GM12892 (cell line): ENCODE measurements at regions not wholly inside any gene's neighbourhood (a gene's known extent, or its start where the extent isn't known, plus 50 kb on each side); places are given as distances from the start of the nearest gene placed in this dataset.

Experiments
- DNase-seq: peaks from one replicate; pipeline ENCODE4 v3.0.0; 2011; ENCODE audit not compliant: insufficient read length
- FAIRE-seq: peaks from 2 replicates; lab custom pipeline; 2011; peaks lifted over from hg19 to GRCh38; lab: Jason Lieb, UNC
- POLR2A ChIP-seq: IDR thresholded peaks from 2 replicates; pipeline ENCODE4 v1.6.1; 2011; ENCODE audit warnings: low read depth, low read length, control low read depth
- POLR2AphosphoS5 ChIP-seq: IDR thresholded peaks from 2 replicates; pipeline ENCODE4 v1.6.1; 2011; ENCODE audit warnings: low read depth, low read length, control low read depth
- TAF1 ChIP-seq: IDR thresholded peaks from 2 replicates; pipeline ENCODE4 v1.6.1; 2011; ENCODE audit warnings: low read depth, mild to moderate bottlenecking, control low read depth, low read length, borderline replicate concordance

GRCh38 chr2:188142636-188143295 is 148.9 kb upstream of the GULP1 start:
- TF ChIP-seq TAF1: no peak
- no peak for TF ChIP-seq POLR2AphosphoS5
- no peak for TF ChIP-seq POLR2A
- DNase-seq (no peak), FAIRE-seq (no peak)

- FAIRE-seq (no peak), DNase-seq (no peak)
- TF ChIP-seq POLR2A (no peak), TAF1 (no peak), POLR2AphosphoS5 (no peak)
Observed at GRCh38 chr2:188145885-188146284, 145.8 kb upstream of the GULP1 start.

GRCh38 chr2:188146888-188147287 is 144.8 kb upstream of the GULP1 start:
- FAIRE-seq: no peak
- TF ChIP-seq POLR2AphosphoS5 (no peak), POLR2A (no peak), TAF1 (no peak)
- no peak for DNase-seq

GRCh38 chr2:188151670-188152069 is 140.0 kb upstream of the GULP1 start:
- TF ChIP-seq POLR2A (no peak), POLR2AphosphoS5 (no peak), TAF1 (no peak)
- FAIRE-seq: no peak
- no peak for DNase-seq

- DNase-seq (no peak), FAIRE-seq (no peak)
- TF ChIP-seq POLR2A (no peak), TAF1 (no peak), POLR2AphosphoS5 (no peak)
Observed at GRCh38 chr2:188158337-188159100, 133.2 kb upstream of the GULP1 start.

- no peak for FAIRE-seq
- no peak for DNase-seq
- TF ChIP-seq POLR2AphosphoS5 (no peak), POLR2A (no peak), TAF1 (no peak)
Observed at GRCh38 chr2:188159484-188159883, 132.2 kb upstream of the GULP1 start.

- TF ChIP-seq TAF1 (no peak), POLR2AphosphoS5 (no peak), POLR2A (no peak)
- FAIRE-seq (no peak), DNase-seq (no peak)
Observed at GRCh38 chr2:188170356-188170755, 121.3 kb upstream of the GULP1 start.

- no peak for FAIRE-seq
- DNase-seq: no peak
- TF ChIP-seq POLR2AphosphoS5: no peak
Observed at GRCh38 chr2:188176620-188177019, 115.1 kb upstream of the GULP1 start.

GRCh38 chr2:188181067-188181838 is 110.4 kb upstream of the GULP1 start:
- TF ChIP-seq POLR2A (no peak), TAF1 (no peak), POLR2AphosphoS5 (no peak)
- DNase-seq (no peak), FAIRE-seq (peak; percentile 58)

- FAIRE-seq: no peak
- DNase-seq: no peak
- TF ChIP-seq POLR2AphosphoS5 (no peak), TAF1 (no peak), POLR2A (no peak)
Observed at GRCh38 chr2:188181884-188182283, 109.8 kb upstream of the GULP1 start.

- FAIRE-seq (no peak), DNase-seq (no peak)
- TF ChIP-seq TAF1 (no peak), POLR2AphosphoS5 (no peak), POLR2A (no peak)
Observed at GRCh38 chr2:188187726-188188125, 103.9 kb upstream of the GULP1 start.

GRCh38 chr2:188189356-188189755 is 102.3 kb upstream of the GULP1 start:
- TF ChIP-seq TAF1 (no peak), POLR2AphosphoS5 (no peak), POLR2A (no peak)
- no peak for FAIRE-seq

More at GRCh38 chr2:188189356-188189755, 102.3 kb upstream of the GULP1 start:
- DNase-seq: no peak
